Panc1 (cell line): ENCODE measurements at regions not wholly inside any gene's neighbourhood (a gene's known extent, or its start where the extent isn't known, plus 50 kb on each side); places are given as distances from the start of the nearest gene placed in this dataset.

Source experiments
- CTCF ChIP-seq: fragments of 450-650 bp; IDR thresholded peaks from 2 replicates; pipeline ENCODE4 v1.5.1; 2017; ENCODE audit warnings: mild to moderate bottlenecking
- POLR2AphosphoS5 ChIP-seq: IDR thresholded peaks from 2 replicates; pipeline ENCODE4 v1.6.1; 2012; ENCODE audit warnings: mild to moderate bottlenecking, low read depth, low read length, moderate library complexity
- SIN3A ChIP-seq: IDR thresholded peaks from 2 replicates; pipeline ENCODE4 v1.6.1; 2012; ENCODE audit warnings: low read depth, mild to moderate bottlenecking, low read length, moderate library complexity, borderline replicate concordance; ENCODE audit not compliant: insufficient read depth
- TCF7L2 ChIP-seq: IDR thresholded peaks from 2 replicates; pipeline ENCODE4 v1.6.1; 2011; ENCODE audit warnings: mild to moderate bottlenecking, low read depth, low read length, inconsistent platforms

GRCh38 chr9:108069991-108070390, 580.4 kb upstream of the KLF4 start:
- TF ChIP-seq POLR2AphosphoS5 (no peak), CTCF (no peak), SIN3A (no peak), TCF7L2 (no peak)
